ENCODE measurements at regions not wholly inside any gene's neighbourhood (a gene's known extent, or its start where the extent isn't known, plus 50 kb on each side); places are given as distances from the start of the nearest gene placed in this dataset.
"Not testable (repeated sequence)": the region's sequence is repeated elsewhere in the genome, so short reads cannot be mapped to it uniquely, and the experiment has no call there.

DNA sequence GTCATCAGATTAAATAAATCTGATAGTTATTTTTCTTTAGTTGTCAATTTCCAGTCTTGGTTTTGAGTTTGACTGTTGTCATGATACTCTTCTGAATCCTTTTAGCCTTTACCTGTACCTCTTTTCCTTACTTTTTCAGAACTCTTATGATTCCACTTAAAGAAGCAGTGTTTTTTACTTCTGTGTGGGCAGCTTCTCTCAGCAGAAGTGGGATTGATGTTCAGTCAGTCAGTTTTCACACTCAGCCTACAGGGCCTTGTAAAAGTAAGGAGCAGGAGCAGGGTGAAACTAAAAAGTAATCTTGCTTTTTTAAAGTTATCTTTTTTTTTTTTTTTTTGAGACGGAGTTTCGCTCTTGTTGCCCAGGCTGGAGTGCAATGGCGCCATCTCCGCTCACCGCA lies 75.1 kb downstream of the HAUS1 start:
- DNase-seq (ENCODE audit: low read depth in 2 of 2) = no peak

DNA sequence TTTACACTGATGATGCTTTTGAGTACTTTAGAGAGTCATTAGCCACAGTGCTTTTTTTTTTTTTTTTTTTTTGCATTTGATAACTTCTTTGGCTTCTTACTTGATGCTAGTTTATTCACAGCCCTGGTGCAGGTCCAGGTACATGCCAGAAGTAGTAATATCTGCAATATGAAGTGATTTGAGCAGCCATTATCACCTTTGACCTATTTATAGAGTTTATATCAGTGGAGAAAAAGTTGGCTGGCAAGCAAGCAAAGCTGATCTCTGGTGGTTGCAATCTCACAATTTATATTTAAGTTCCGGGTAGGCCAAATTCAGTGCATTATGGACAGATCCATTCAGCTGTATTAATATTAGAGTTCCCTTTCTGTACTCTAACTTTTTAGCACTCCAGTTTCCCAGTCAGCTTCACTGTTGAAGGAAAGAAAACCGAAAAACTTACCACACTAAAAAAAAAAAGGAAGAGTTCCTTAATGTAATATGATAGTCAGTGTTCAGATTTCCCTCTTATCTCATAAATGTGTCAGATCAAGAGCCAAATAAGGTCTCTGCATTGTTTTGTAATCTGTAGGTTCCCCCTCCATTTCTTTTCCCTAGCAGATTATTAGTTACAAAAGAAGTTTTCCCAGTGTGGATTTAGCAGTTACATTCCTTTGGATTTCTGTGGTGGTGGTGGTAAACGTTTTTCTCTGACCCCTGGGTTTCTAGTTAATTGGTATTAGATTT lies 78.6 kb downstream of the HAUS1 start:
- no peak for DNase-seq (ENCODE audit: low read depth in 2 of 2)

DNA sequence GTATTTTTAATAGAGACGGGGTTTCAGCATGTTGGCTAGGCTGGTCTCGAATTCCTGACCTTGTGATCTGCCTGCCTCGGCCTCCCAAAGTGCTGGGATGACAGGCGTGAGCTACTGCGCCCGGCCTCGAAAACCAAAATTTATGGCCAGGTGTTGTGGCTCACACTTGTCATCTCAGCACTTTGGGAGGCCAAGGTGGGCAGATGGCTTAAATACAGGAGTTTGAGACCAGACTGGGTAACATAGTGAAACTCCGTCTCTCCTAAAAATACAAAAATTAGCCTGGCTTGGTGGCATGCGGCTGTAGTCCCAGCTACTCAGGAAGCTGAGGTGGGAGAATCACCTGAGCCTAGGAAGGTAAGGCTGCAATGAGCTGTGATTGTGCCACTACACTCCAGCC lies 80.1 kb downstream of the HAUS1 start:
- DNase-seq (ENCODE audit: low read depth in 2 of 2) = not testable (repeated sequence)

DNA sequence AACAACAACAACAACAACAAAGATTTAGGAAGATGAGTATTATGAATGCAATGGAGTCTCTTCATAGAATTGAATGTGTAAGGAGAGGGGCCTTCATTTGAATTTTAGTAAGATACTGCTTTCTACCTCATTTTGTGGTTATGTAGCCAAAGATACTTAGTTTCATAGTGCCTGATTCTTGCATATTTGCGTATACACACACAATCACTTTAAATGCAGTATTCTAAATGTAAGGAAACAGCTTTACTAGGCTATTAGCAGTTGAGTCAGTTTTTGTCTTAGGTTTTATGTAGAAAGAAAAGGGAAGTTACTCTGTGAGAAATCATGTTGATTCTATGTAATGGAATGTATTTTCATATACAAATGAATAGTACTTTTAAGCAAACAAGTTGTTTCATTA lies 80.5 kb downstream of the HAUS1 start:
- DNase-seq (ENCODE audit: low read depth in 2 of 2) = no peak

DNA sequence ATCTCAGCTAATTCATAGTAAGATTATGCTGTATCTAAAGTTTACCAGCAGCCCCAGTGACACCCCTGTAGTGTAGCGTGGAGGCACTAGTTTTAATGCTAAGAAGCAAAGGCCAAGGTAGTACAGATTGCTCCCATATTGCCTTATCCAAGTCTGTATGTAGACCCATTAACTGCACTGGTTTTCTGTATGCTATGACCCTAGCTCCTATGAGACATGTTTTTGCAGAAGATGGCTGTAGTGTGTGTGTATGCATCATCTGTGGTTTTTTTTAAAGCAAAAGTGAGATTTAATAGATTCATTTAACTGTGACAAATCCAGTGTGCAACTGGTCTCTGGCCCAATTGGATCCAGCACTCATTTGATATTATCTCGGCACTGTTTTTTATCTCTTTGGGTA lies 86.5 kb downstream of the HAUS1 start:
- DNase-seq (ENCODE audit: low read depth in 2 of 2) = no peak

DNA sequence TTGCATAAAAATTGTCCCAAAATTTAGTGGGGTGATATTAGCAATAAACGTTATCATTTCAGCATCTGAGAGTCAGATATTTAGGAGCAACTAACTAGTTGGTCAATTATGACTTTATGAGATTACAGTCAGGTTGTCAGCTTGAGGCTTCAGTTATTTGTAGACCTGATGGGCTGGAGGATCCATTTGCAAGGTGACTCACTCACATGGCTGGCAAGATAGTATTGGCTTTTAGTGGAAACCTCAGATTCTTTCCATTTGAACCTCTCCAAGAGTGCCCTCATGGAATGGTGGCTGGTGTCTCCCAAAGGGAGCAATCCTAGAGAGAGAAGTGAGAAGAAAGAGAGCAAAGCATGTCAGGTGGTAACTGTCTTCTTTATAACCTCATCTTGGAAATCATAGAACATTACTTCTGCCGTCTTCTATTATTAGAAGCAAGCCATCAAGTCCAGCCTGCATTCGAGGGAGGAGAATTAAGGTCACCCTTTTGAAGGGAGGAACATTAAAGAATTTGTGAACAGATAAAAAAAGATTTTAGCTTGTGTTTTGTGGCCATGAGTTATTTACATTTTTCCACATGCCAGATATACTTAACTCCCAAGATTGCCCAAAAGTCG lies 92.5 kb downstream of the HAUS1 start:
- DNase-seq (ENCODE audit: low read depth in 2 of 2) = no peak

DNA sequence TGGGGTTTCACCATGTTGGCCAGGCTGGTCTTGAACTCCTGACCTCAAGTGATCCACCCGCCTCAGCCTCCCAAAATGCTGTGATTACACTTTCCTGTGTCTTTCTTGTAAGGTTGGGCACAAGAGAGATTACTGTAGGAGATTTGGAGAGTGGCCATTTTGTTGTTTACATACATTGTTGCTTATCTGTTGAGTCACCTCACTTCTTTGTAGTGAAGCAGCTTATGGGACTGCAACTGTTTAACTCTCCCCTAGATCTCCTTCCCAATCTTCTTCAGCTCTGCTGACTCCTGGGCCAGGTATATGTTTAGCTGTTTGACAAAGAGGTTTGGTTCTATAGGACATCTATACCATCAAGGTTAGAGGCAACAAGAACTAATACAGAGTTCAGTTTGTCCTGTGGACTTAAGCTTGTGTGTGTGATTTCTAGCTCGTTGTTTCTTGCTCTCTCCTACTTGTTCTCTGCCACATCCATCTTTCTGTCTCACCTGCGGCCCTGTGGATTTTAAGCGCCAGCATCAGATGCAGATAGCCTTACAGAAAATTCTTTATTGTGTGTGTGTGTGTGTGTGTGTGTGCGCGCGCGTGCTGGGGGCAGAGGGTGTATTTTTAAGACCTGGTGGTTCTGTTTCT lies 95.4 kb downstream of the HAUS1 start:
- no peak for DNase-seq (ENCODE audit: low read depth in 2 of 2)

DNA sequence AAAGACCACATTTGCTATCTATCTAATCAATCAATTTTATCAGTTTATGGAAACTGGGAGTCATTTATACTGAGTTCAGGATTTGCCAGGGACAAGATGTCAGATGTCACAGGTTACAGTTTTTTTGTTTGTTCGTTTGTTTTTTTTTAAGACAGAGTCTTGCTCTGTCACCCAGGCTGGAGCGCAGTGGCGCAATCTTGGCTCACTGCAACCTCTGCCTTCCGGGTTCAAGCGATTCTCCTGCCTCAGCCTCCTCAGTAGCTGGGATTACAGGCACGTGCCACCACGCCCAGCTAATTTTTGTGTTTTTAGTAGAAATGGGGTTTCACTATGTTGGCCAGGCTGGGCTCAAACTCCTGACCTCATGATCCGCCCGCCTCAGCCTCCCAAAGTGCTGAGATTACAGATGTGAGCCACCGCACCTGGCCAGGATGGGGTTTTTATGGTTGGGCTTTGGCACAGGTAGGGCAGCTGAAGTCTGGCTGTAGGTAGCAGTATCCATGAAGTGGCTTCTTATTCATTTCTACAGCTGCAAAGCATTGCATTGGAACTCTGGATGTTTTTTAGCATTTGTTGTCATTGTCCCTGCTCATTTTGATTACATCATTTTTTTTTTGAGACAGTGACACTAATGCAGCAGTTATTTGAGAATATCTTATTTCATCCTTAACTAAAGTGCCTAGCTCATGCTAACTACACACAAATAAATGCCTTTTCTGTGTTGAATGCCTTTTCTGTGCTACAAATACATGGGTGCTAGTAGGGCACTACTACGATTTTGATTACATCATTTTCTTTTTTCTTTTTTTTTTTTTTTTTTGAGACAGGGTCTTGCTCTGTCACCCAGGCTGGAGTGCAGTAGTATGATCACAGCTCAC lies 96.2 kb downstream of the HAUS1 start:
- DNase-seq (ENCODE audit: low read depth in 2 of 2) = not testable (repeated sequence)

DNA sequence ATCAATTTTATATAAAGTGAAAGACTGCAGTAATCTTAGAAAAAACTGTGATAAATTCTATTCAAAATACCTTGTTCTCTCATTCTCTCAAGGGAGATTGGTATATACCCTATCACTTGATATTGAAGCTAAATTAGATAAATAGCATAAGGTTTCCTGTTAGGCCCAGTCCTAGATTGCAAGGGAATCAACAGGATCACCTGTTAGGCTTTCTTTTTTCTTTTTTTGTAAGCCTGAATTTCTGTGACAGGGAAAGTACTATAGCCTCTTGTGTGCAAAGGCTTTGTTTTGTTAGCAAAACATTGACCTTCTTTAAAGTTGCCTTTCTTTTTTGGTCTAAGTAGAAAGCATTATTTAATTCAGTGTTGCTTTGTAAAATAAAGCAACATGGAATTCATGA lies 100.0 kb downstream of the HAUS1 start:
- no peak for DNase-seq (ENCODE audit: low read depth in 2 of 2)

DNA sequence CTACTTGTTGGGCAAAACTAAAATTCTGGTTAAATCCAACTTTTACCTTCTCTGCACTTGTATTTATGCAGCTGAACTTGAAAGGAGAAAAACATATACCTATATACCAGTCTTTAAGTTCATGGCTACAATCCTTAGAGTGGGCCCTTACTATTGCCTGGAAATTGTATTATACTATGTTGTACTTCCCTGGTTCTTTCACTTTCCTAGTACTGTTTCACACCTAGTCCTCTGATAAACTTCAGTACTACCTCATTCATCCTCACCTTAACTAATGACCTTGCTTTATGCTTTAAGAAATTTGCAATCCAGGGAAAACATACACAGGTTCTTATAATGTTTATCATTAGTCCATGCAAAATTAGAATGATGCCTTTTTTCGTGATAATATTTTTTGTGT lies 103.8 kb downstream of the HAUS1 start:
- no peak for DNase-seq (ENCODE audit: low read depth in 2 of 2)

DNA sequence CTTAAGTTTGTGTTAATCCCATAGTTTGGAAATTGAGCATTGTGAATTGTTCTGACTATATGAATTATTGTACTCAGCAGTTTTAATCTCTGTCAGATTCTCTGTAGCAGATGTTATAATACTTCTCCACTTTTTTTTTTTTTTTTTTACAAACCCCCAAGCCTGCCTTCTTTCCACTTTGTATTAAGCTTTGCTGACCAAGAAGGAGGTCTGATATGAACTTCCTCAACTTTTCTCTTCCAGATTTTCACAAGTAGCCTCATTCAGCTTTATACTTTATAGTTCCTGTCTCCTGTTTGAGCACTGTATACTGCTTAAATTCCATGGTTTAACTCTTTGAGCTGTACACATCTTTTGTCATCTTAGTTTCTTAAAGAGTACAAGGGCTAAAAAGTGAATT lies 105.0 kb downstream of the HAUS1 start:
- DNase-seq (ENCODE audit: low read depth in 2 of 2) = no peak

DNA sequence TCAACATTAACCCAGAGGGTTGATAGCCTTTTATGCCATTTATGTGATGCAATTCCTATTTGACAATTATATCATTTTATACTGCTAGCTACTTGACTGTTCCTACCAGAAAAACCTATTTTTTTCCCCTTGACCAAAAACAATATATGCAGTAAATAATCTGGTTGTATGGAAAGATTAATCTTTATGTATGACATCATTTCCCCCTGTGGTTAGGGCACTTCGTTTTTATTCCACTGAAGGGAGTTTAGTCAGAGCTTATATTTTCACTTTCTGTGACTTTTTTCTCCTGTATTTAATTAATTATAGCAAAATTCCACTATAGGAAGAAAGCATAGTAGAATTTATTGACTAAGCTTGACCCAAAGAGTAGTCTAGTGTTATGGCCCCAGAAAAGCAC lies 107.6 kb downstream of the HAUS1 start:
- DNase-seq (ENCODE audit: low read depth in 2 of 2) = no peak

DNA sequence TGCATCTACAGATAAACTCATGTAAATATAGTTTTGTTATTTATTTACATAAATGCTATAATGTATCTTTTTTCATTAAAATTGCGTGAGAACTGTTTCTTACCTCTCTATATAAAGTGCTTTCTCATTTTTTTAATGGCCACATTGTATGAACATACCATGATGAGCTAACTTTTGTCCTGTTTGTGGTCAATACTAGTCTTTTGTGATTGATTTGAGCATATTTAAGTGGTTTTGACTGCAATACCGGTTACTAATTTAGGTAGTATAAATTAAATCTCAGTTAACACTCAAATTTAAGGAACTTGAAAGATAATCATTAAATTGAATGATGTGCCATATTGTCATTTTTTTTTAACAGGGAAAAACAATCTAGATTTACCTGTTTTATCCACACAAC lies 108.2 kb downstream of the HAUS1 start:
- DNase-seq (ENCODE audit: low read depth in 2 of 2) = no peak

DNA sequence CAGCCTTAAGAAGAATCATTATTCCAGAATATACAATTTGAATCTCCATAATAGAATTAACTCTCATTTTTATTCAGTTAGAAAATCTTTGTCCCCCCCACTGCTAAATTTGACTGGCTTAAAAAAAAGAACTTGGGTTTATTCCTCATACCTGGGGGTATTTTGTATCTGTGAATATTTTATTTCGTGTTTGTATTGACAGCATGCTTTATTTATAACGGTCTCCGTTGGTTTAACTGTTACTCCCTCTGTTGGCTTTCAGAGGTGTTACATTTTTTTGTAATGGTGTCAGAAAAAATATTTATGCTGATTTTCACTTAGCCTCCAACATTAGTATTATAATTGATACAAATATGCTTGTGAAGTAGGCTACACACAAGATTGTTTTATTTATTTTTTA lies 109.1 kb downstream of the HAUS1 start:
- DNase-seq (ENCODE audit: low read depth in 2 of 2) = no peak

DNA sequence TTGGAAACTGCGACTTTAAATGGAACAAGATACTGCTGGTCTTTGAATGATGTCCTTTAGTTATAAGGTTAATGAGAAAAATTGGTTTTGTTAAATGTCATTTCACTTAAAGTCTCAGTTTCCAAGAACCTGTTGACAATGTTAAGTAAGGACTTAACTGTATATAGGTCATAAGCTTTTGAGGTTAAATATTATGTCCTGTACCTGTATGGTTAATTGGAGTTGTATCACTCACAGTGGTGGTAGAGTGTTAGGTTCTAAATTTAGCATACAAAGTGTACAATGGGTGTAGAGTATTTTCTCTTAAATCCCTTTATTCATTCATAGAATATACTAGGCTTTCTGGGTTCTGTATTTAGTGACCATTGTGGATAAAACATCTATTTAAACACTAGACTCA lies 110.2 kb downstream of the HAUS1 start:
- no peak for DNase-seq (ENCODE audit: low read depth in 2 of 2)

DNA sequence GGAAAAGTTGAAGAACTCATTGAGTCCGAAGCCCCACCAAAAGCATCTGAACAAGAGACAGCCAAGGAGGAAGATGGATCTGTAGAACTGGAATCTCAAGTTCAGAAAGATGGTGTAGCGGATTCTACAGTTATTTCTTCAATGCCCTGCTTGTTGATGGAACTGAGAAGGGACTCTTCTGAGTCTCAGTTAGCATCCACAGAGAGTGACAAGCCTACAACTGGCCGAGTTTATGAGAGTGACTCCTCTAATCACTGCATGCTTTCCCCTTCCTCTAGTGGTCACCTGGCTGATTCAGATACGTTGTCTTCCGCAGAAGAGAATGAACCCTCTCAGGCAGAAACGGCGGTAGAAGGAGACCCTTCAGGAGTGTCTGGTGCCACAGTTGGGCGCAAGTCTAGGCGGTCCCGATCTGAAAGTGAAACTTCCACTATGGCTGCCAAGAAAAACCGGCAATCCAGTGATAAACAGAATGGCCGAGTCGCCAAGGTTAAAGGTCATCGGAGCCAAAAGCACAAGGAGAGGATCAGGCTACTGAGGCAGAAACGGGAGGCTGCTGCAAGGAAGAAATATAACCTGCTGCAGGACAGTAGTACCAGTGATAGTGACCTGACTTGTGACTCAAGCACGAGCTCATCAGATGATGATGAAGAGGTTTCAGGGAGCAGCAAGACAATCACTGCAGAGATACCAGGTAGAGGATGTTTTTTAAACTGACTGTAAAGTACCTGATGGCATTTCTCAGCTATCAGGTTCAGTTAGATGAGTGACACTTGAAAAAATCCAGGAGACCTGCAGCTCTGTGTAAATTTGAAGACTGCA lies 111.9 kb downstream of the HAUS1 start:
- DNase-seq (ENCODE audit: low read depth in 2 of 2) = no peak

DNA sequence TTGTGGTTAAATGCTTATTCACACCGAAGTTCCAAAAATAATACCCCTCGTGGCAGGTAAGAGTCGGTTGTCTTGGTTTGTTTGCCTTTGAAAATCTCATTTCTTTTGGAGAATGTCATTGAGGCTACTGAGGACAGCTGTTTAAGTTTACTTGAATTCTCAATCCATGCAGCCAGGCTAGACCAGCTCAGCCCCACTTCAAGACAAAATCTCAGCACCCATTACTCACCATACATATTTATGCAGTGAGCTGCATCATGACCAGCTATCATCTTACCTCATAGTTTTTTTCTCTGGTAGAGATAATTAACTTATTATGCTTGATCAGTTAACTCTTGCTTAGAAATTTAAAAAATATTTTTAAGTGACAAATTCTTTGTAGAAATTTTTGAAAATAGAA lies 115.9 kb downstream of the HAUS1 start:
- DNase-seq (ENCODE audit: low read depth in 2 of 2) = no peak

DNA sequence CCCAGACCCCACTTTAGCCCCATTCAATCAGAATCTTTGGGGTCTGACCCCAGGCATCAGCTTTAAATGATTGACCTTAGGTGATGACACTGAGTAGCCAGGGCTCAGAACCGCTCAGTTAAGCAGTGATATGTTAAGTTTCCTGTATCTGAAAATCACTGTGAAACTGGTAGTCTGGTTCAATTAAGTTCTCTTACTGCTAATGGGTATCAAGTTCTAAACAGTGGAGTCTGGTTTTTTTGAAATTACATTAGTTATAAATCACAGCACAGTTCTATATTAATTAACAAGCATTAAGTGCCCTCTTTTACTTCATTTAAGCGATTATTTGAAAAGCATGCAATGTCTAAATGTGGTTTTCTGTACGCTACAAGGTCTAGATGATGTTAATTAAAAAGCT lies 117.9 kb downstream of the HAUS1 start:
- DNase-seq (ENCODE audit: low read depth in 2 of 2) = no peak

DNA sequence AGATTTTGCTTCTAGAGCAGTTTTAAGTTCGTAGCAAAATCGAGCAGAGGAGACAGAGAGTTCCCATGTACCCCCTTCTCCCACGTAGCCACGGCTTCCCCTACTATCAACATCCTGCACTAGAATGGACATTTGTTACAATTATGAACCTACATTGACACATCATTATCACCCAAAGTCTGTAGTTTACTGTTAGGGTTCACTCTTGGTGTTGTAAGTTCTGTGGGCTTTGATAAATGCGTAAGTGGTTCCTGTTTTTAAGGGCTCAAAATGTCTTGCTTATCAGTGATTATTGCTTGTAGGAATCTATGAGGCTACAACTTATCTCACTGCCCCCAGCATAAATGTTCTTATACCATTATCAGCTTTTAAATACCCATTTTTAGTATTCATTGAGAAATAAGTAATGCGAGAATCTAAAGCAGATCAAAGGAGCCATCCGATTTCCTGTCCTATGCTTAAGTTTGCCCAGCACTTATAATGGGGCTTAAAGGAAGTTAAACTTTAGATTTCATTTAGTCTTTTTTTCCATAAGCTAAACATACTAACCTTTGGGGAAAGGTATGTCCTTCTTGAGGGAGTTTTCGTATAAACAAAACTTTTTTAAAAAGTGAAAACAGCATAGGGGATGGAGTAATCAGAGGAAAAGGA lies 118.7 kb downstream of the HAUS1 start:
- no peak for DNase-seq (ENCODE audit: low read depth in 2 of 2)

DNA sequence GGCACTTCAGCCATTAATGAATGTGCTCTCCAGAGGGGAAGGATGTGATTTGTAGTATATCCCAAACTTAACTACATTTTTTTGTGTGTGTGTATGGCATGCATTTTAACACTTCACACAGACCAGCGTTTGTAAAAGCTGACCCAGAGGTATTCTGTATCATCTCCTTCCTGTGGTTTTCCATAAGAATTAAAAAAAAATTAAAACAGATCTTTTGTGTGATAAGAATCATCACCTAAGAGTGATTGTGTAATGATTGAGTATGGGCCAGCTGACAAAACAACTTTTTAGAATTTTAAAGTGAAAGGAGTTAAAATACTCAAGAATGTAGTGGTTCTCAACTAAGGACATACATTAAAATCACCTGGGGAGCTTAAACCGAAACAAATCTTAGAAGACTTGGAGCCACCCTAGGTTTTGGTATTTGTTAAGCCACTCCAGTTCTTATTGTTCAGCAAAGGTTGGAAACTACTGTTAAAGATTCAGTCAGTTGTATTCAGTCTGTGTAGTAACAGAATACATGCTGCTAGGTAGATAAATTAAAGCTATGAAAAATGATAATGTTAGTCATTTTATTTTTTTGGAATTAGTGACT lies 120.1 kb downstream of the HAUS1 start:
- DNase-seq (ENCODE audit: low read depth in 2 of 2) = no peak

DNA sequence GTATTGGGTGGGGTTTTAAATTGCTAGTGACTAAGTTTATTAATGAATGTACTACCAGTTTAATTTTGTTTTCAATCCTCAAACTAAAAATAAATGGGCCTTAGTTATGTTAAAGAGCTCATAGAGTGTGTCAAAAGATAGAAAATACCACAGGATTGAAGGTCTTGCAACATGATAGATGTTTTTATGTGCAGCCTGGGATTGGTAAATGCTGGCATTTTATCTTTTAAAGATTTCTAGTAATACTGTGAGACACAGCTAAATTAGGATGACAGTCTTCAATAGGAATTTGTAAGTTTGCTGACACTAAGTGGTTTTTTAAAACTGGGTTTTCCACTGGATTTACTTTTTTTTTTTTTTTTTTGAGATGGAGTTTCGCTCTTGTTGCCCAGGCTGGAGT lies 122.3 kb downstream of the HAUS1 start:
- no peak for DNase-seq (ENCODE audit: low read depth in 2 of 2)
